ENCODE measurements at regions not wholly inside any gene's neighbourhood (a gene's known extent, or its start where the extent isn't known, plus 50 kb on each side); places are given as distances from the start of the nearest gene placed in this dataset.
"Not testable (repeated sequence)": the region's sequence is repeated elsewhere in the genome, so short reads cannot be mapped to it uniquely, and the experiment has no call there.

- H3K4me1 ChIP-seq (ENCODE audit: control insufficient read depth, insufficient read depth, low read length, poor library complexity, severe bottlenecking), result no peaks in the 10 kb centered on the region
- H3K9me3 ChIP-seq (ENCODE audit: control insufficient read depth, low read length), result no peaks in the 10 kb centered on the region
- no peak overlapping the region for H3K27ac ChIP-seq (ENCODE audit: insufficient read depth, low read length, poor library complexity, severe bottlenecking)
- no peak overlapping the region for H3K4me3 ChIP-seq (ENCODE audit: insufficient read depth, low read depth, low read length, poor library complexity, severe bottlenecking)
- H3K27me3 ChIP-seq (replicated peaks; ENCODE audit: control insufficient read depth, insufficient read depth, low read length, poor library complexity, severe bottlenecking), result no peaks in the 10 kb centered on the region
- no peaks in the 10 kb centered on the region for H3K36me3 ChIP-seq (ENCODE audit: control insufficient read depth, insufficient read depth, low read length)
- no peak for DNase-seq
These were observed 88.9 kb upstream of the NT5E start for GRCh38 chr6:85360794-85361642.

- Histone ChIP-seq H3K36me3 (ENCODE audit: control insufficient read depth, insufficient read depth, low read length) (no peaks in the 10 kb centered on the region), H3K27ac (ENCODE audit: insufficient read depth, low read length, poor library complexity, severe bottlenecking) (no peak overlapping the region), H3K27me3 (replicated peaks; ENCODE audit: control insufficient read depth, insufficient read depth, low read length, poor library complexity, severe bottlenecking) (no peaks in the 10 kb centered on the region), H3K4me3 (ENCODE audit: insufficient read depth, low read depth, low read length, poor library complexity, severe bottlenecking) (no peak overlapping the region), H3K9me3 (ENCODE audit: control insufficient read depth, low read length) (no peaks in the 10 kb centered on the region), H3K4me1 (ENCODE audit: control insufficient read depth, insufficient read depth, low read length, poor library complexity, severe bottlenecking) (peaks cover 2% of the 10 kb centered on the region)
- no peak for DNase-seq
These were observed 92.2 kb upstream of the NT5E start for GRCh38 chr6:85357651-85358050.

GRCh38 chr6:85356743-85357142, 93.1 kb upstream of the NT5E start:
- H3K27ac ChIP-seq (ENCODE audit: insufficient read depth, low read length, poor library complexity, severe bottlenecking); H3K4me3 ChIP-seq (ENCODE audit: insufficient read depth, low read depth, low read length, poor library complexity, severe bottlenecking); H3K27me3 ChIP-seq (replicated peaks; ENCODE audit: control insufficient read depth, insufficient read depth, low read length, poor library complexity, severe bottlenecking); H3K9me3 ChIP-seq (ENCODE audit: control insufficient read depth, low read length); H3K4me1 ChIP-seq (ENCODE audit: control insufficient read depth, insufficient read depth, low read length, poor library complexity, severe bottlenecking); H3K36me3 ChIP-seq (ENCODE audit: control insufficient read depth, insufficient read depth, low read length); DNase-seq: not testable (repeated sequence)

GRCh38 chr6:85355816-85356215, 94.1 kb upstream of the NT5E start:
- Histone ChIP-seq H3K4me3 (ENCODE audit: insufficient read depth, low read depth, low read length, poor library complexity, severe bottlenecking) (no peak overlapping the region), H3K27ac (ENCODE audit: insufficient read depth, low read length, poor library complexity, severe bottlenecking) (no peak overlapping the region), H3K36me3 (ENCODE audit: control insufficient read depth, insufficient read depth, low read length) (no peaks in the 10 kb centered on the region), H3K9me3 (ENCODE audit: control insufficient read depth, low read length) (no peaks in the 10 kb centered on the region), H3K4me1 (ENCODE audit: control insufficient read depth, insufficient read depth, low read length, poor library complexity, severe bottlenecking) (peaks cover 2% of the 10 kb centered on the region), H3K27me3 (replicated peaks; ENCODE audit: control insufficient read depth, insufficient read depth, low read length, poor library complexity, severe bottlenecking) (no peaks in the 10 kb centered on the region)
- no peak for DNase-seq

- DNase-seq, result peak in 2 of 3 donors; percentile 4 to 27
- no peaks in the 10 kb centered on the region for H3K27me3 ChIP-seq (replicated peaks; ENCODE audit: control insufficient read depth, insufficient read depth, low read length, poor library complexity, severe bottlenecking)
These were observed 94.9 kb upstream of the NT5E start for GRCh38 chr6:85354761-85355618.

GRCh38 chr6:85353012-85353411, 96.9 kb upstream of the NT5E start:
- Histone ChIP-seq H3K9me3 (ENCODE audit: control insufficient read depth, low read length) (no peaks in the 10 kb centered on the region), H3K27me3 (replicated peaks; ENCODE audit: control insufficient read depth, insufficient read depth, low read length, poor library complexity, severe bottlenecking) (no peaks in the 10 kb centered on the region), H3K36me3 (ENCODE audit: control insufficient read depth, insufficient read depth, low read length) (no peaks in the 10 kb centered on the region), H3K27ac (ENCODE audit: insufficient read depth, low read length, poor library complexity, severe bottlenecking) (no peak overlapping the region), H3K4me3 (ENCODE audit: insufficient read depth, low read depth, low read length, poor library complexity, severe bottlenecking) (no peak overlapping the region), H3K4me1 (ENCODE audit: control insufficient read depth, insufficient read depth, low read length, poor library complexity, severe bottlenecking) (peaks cover 2% of the 10 kb centered on the region)
- no peak for DNase-seq

More at GRCh38 chr6:85354761-85355618, 94.9 kb upstream of the NT5E start:
- Histone ChIP-seq H3K4me1 (ENCODE audit: control insufficient read depth, insufficient read depth, low read length, poor library complexity, severe bottlenecking) (peaks cover 2% of the 10 kb centered on the region), H3K4me3 (ENCODE audit: insufficient read depth, low read depth, low read length, poor library complexity, severe bottlenecking) (no peak overlapping the region), H3K36me3 (ENCODE audit: control insufficient read depth, insufficient read depth, low read length) (no peaks in the 10 kb centered on the region), H3K27ac (ENCODE audit: insufficient read depth, low read length, poor library complexity, severe bottlenecking) (no peak overlapping the region), H3K9me3 (ENCODE audit: control insufficient read depth, low read length) (no peaks in the 10 kb centered on the region)

GRCh38 chr6:85348643-85349042, 101.2 kb upstream of the NT5E start:
- Histone ChIP-seq H3K4me1 (ENCODE audit: control insufficient read depth, insufficient read depth, low read length, poor library complexity, severe bottlenecking) (no peaks in the 10 kb centered on the region), H3K9me3 (ENCODE audit: control insufficient read depth, low read length) (no peaks in the 10 kb centered on the region), H3K27ac (ENCODE audit: insufficient read depth, low read length, poor library complexity, severe bottlenecking) (no peak overlapping the region), H3K4me3 (ENCODE audit: insufficient read depth, low read depth, low read length, poor library complexity, severe bottlenecking) (no peak overlapping the region), H3K27me3 (replicated peaks; ENCODE audit: control insufficient read depth, insufficient read depth, low read length, poor library complexity, severe bottlenecking) (no peaks in the 10 kb centered on the region), H3K36me3 (ENCODE audit: control insufficient read depth, insufficient read depth, low read length) (no peaks in the 10 kb centered on the region)
- DNase-seq, result no peak

- Histone ChIP-seq H3K4me1 (ENCODE audit: control insufficient read depth, insufficient read depth, low read length, poor library complexity, severe bottlenecking) (no peaks in the 10 kb centered on the region), H3K4me3 (ENCODE audit: insufficient read depth, low read depth, low read length, poor library complexity, severe bottlenecking) (no peak overlapping the region), H3K27ac (ENCODE audit: insufficient read depth, low read length, poor library complexity, severe bottlenecking) (no peak overlapping the region), H3K27me3 (replicated peaks; ENCODE audit: control insufficient read depth, insufficient read depth, low read length, poor library complexity, severe bottlenecking) (no peaks in the 10 kb centered on the region), H3K36me3 (ENCODE audit: control insufficient read depth, insufficient read depth, low read length) (no peaks in the 10 kb centered on the region), H3K9me3 (ENCODE audit: control insufficient read depth, low read length) (no peaks in the 10 kb centered on the region)
- DNase-seq, result no peak
These were observed 102.1 kb upstream of the NT5E start for GRCh38 chr6:85347812-85348211.

GRCh38 chr6:85346196-85346595, 103.7 kb upstream of the NT5E start:
- Histone ChIP-seq H3K9me3 (ENCODE audit: control insufficient read depth, low read length) (no peaks in the 10 kb centered on the region), H3K4me1 (ENCODE audit: control insufficient read depth, insufficient read depth, low read length, poor library complexity, severe bottlenecking) (no peaks in the 10 kb centered on the region), H3K4me3 (ENCODE audit: insufficient read depth, low read depth, low read length, poor library complexity, severe bottlenecking) (no peak overlapping the region), H3K36me3 (ENCODE audit: control insufficient read depth, insufficient read depth, low read length) (no peaks in the 10 kb centered on the region), H3K27ac (ENCODE audit: insufficient read depth, low read length, poor library complexity, severe bottlenecking) (no peak overlapping the region), H3K27me3 (replicated peaks; ENCODE audit: control insufficient read depth, insufficient read depth, low read length, poor library complexity, severe bottlenecking) (no peaks in the 10 kb centered on the region)
- DNase-seq, result no peak

GRCh38 chr6:85344996-85345395, 104.9 kb upstream of the NT5E start:
- no peak for DNase-seq
- Histone ChIP-seq H3K4me3 (ENCODE audit: insufficient read depth, low read depth, low read length, poor library complexity, severe bottlenecking) (no peak overlapping the region), H3K36me3 (ENCODE audit: control insufficient read depth, insufficient read depth, low read length) (no peaks in the 10 kb centered on the region), H3K9me3 (ENCODE audit: control insufficient read depth, low read length) (no peaks in the 10 kb centered on the region), H3K27ac (ENCODE audit: insufficient read depth, low read length, poor library complexity, severe bottlenecking) (no peak overlapping the region), H3K4me1 (ENCODE audit: control insufficient read depth, insufficient read depth, low read length, poor library complexity, severe bottlenecking) (no peaks in the 10 kb centered on the region), H3K27me3 (replicated peaks; ENCODE audit: control insufficient read depth, insufficient read depth, low read length, poor library complexity, severe bottlenecking) (no peaks in the 10 kb centered on the region)

All from effector memory CD4-positive, alpha-beta T cell (primary cell).